Panc1 (cell line): ENCODE measurements at regions not wholly inside any gene's neighbourhood (a gene's known extent, or its start where the extent isn't known, plus 50 kb on each side); places are given as distances from the start of the nearest gene placed in this dataset.

Experiments
- ATAC-seq: fragments of 200-7000 bp; cut with Tn5 transposase; 2 replicates; pipeline ENCODE4 v1.9.1; 2020; ENCODE audit warnings: mild to moderate bottlenecking, moderate library complexity
- BruUV-seq: library from RNA; stranded (reverse); fragments of 400-500 nt; replicated peaks from 2 replicates; lab custom pipeline; 2021; lab: Mats Ljungman, UMichigan
- CTCF ChIA-PET: fragments of 300-600 bp; sonication (Branson Sonifier 250); formaldehyde crosslinking; loops from one replicate; lab custom pipeline; 2022; ENCODE audit warnings: antibody characterized with exemption; lab: Charles Lee
- POLR2A ChIA-PET: fragments of 300-600 bp; sonication (Branson Sonifier 250); formaldehyde crosslinking; loops from one replicate; lab custom pipeline; 2022; ENCODE audit warnings: antibody characterized with exemption; lab: Charles Lee
- DNase-seq: peaks from one replicate; pipeline ENCODE4 v3.0.0-alpha.2; 2010; ENCODE audit warnings: low read depth, low spot score
- H3K27ac ChIP-seq: 2 replicates; pipeline ENCODE4 v1.5.1; 2011; ENCODE audit warnings: mild to moderate bottlenecking, low read length, inconsistent platforms
- H3K27me3 ChIP-seq: fragments of 200-500 bp; sonication (Bioruptor generic); 2 replicates; pipeline ENCODE4 v1.6.0; 2014; ENCODE audit warnings: low read length, inconsistent platforms; ENCODE audit not compliant: control insufficient read depth, insufficient read depth
- H3K36me3 ChIP-seq: fragments of 200-500 bp; sonication (Bioruptor generic); 2 replicates; pipeline ENCODE4 v1.5.1; 2014; ENCODE audit warnings: inconsistent platforms, mild to moderate bottlenecking, low read length, moderate library complexity; ENCODE audit not compliant: control insufficient read depth, insufficient read depth
- H3K4me1 ChIP-seq: 2 replicates; pipeline ENCODE4 v1.5.1; 2011; ENCODE audit warnings: inconsistent platforms, mild to moderate bottlenecking, low read length, moderate library complexity; ENCODE audit not compliant: control insufficient read depth, insufficient read depth
- H3K4me3 ChIP-seq, 2 experiments: 2 replicates each; pipeline ENCODE4 v1.5.1; 2011 to 2012; ENCODE audit warnings: low read depth in 2 of 2, low read length in 2 of 2, mild to moderate bottlenecking in 2 of 2, inconsistent platforms in 1 of 2, moderate library complexity in 1 of 2
- H3K9me3 ChIP-seq: fragments of 200-500 bp; sonication (Bioruptor generic); 2 replicates; pipeline ENCODE4 v1.5.1; 2014; ENCODE audit warnings: low read depth, mild to moderate bottlenecking, inconsistent platforms, low read length, moderate library complexity; ENCODE audit not compliant: control insufficient read depth, insufficient read depth
- POLR2AphosphoS5 ChIP-seq: IDR thresholded peaks from 2 replicates; pipeline ENCODE4 v1.6.1; 2012; ENCODE audit warnings: mild to moderate bottlenecking, low read depth, low read length, moderate library complexity
- SIN3A ChIP-seq: IDR thresholded peaks from 2 replicates; pipeline ENCODE4 v1.6.1; 2012; ENCODE audit warnings: low read depth, mild to moderate bottlenecking, low read length, moderate library complexity, borderline replicate concordance; ENCODE audit not compliant: insufficient read depth
- TCF7L2 ChIP-seq: IDR thresholded peaks from 2 replicates; pipeline ENCODE4 v1.6.1; 2011; ENCODE audit warnings: mild to moderate bottlenecking, low read depth, low read length, inconsistent platforms
- in situ Hi-C: cut with HindIII; loops from 2 replicates; pipeline ENCODE4 v1.10.0; 2016; ENCODE audit warnings: low sequenced_read_pairs, low pct_unique_long_range_greater_than_20kb
- intact Hi-C: fragments of 100-400 bp; cut with micrococcal nuclease; formaldehyde crosslinking; loops from one replicate; pipeline ENCODE4 v1.10.0; 2022; ENCODE audit not compliant: unreplicated experiment
- TF ChIP-seq, protein P1 (sequence below): fragments of 450-650 bp; IDR thresholded peaks from 2 replicates; pipeline ENCODE4 v1.5.1; 2017; ENCODE audit warnings: mild to moderate bottlenecking
- TF ChIP-seq, protein P2 (sequence below), 2 experiments: IDR thresholded peaks; 2 replicates each; pipeline ENCODE4 v1.6.1; 2011 to 2012; ENCODE audit warnings: low read depth in 2 of 2, control low read depth in 1 of 2, low read length in 1 of 2, mild to moderate bottlenecking in 1 of 2, moderate library complexity in 1 of 2; ENCODE audit not compliant: insufficient read depth in 1 of 2

GRCh38 chr18:67139899-67140298 is 376.6 kb downstream of the DSEL start:
- TF ChIP-seq, protein P1, sequence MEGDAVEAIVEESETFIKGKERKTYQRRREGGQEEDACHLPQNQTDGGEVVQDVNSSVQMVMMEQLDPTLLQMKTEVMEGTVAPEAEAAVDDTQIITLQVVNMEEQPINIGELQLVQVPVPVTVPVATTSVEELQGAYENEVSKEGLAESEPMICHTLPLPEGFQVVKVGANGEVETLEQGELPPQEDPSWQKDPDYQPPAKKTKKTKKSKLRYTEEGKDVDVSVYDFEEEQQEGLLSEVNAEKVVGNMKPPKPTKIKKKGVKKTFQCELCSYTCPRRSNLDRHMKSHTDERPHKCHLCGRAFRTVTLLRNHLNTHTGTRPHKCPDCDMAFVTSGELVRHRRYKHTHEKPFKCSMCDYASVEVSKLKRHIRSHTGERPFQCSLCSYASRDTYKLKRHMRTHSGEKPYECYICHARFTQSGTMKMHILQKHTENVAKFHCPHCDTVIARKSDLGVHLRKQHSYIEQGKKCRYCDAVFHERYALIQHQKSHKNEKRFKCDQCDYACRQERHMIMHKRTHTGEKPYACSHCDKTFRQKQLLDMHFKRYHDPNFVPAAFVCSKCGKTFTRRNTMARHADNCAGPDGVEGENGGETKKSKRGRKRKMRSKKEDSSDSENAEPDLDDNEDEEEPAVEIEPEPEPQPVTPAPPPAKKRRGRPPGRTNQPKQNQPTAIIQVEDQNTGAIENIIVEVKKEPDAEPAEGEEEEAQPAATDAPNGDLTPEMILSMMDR: no peak
- TF ChIP-seq SIN3A (no peak), TCF7L2 (no peak), POLR2AphosphoS5 (no peak)
- H3K27ac ChIP-seq: no peak overlapping the region
- ChIA-PET CTCF (no interaction called here), POLR2A (no interaction called here)
- BruUV-seq: no TSS peak
- no peaks in the 10 kb centered on the region for H3K9me3 ChIP-seq
- no peaks in the 10 kb centered on the region for H3K36me3 ChIP-seq
- no peak overlapping the region for H3K4me3 ChIP-seq
- no peak for ATAC-seq
- no peak for DNase-seq
- in situ Hi-C loops (no loop called here), intact Hi-C loops (no loop called here)
- H3K4me1 ChIP-seq: no peaks in the 10 kb centered on the region
- H3K27me3 ChIP-seq: no peaks in the 10 kb centered on the region

DNA sequence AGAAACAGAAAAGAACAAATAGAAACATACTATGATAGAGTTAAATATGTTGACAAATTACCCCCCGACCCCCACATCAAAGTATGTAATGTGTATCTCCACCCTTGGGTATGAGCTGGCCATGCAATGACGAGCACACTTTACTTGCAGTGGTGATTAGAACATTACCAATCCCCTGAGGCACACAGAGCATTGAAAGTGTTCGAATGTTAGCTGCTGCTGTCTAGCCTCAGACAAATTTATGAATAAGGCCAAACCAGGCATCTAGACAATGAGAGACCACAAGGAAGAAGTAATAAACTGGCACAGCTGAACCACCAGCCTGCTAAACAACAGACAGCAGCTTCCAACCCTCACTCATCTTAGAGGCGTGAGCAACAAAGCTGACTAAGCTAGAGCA is 380.5 kb downstream of the DSEL start:
- POLR2A ChIA-PET: no interaction called here
- no TSS peak for BruUV-seq
- ATAC-seq (no peak), DNase-seq (no peak)
- TF ChIP-seq SIN3A: no peak
- TF ChIP-seq, protein P2, sequence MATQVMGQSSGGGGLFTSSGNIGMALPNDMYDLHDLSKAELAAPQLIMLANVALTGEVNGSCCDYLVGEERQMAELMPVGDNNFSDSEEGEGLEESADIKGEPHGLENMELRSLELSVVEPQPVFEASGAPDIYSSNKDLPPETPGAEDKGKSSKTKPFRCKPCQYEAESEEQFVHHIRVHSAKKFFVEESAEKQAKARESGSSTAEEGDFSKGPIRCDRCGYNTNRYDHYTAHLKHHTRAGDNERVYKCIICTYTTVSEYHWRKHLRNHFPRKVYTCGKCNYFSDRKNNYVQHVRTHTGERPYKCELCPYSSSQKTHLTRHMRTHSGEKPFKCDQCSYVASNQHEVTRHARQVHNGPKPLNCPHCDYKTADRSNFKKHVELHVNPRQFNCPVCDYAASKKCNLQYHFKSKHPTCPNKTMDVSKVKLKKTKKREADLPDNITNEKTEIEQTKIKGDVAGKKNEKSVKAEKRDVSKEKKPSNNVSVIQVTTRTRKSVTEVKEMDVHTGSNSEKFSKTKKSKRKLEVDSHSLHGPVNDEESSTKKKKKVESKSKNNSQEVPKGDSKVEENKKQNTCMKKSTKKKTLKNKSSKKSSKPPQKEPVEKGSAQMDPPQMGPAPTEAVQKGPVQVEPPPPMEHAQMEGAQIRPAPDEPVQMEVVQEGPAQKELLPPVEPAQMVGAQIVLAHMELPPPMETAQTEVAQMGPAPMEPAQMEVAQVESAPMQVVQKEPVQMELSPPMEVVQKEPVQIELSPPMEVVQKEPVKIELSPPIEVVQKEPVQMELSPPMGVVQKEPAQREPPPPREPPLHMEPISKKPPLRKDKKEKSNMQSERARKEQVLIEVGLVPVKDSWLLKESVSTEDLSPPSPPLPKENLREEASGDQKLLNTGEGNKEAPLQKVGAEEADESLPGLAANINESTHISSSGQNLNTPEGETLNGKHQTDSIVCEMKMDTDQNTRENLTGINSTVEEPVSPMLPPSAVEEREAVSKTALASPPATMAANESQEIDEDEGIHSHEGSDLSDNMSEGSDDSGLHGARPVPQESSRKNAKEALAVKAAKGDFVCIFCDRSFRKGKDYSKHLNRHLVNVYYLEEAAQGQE (IDR thresholded peaks at IDR 0.05; ENCODE audit: insufficient read depth in 1 of 2, low read depth in 2 of 2, low read length in 1 of 2): no peak
- no peak for TF ChIP-seq POLR2AphosphoS5
- TF ChIP-seq, protein P1: no peak
- no peak for TF ChIP-seq TCF7L2
- no peaks in the 10 kb centered on the region for H3K27me3 ChIP-seq
- H3K4me3 ChIP-seq: no peak overlapping the region
- intact Hi-C loops (no loop called here), in situ Hi-C loops (no loop called here)
- H3K36me3 ChIP-seq: no peaks in the 10 kb centered on the region
- CTCF ChIA-PET: no interaction called here
- no peaks in the 10 kb centered on the region for H3K4me1 ChIP-seq
- H3K27ac ChIP-seq: no peak overlapping the region
- no peaks in the 10 kb centered on the region for H3K9me3 ChIP-seq
